C4-2B (cell line): ENCODE measurements at regions not wholly inside any gene's neighbourhood (a gene's known extent, or its start where the extent isn't known, plus 50 kb on each side); places are given as distances from the start of the nearest gene placed in this dataset.

ENCODE experiments used
- ZFX ChIP-seq: fragments of 450-650 bp; IDR thresholded peaks from 2 replicates; pipeline ENCODE4 v1.6.1; 2017
- TF ChIP-seq, protein P1 (sequence below): fragments of 450-650 bp; conservative IDR thresholded peaks from 2 replicates; pipeline ENCODE4 v1.5.1; 2017; ENCODE audit warnings: mild to moderate bottlenecking

GRCh38 chr3:175989161-175989560 is 1130.0 kb downstream of the NAALADL2 start:
- TF ChIP-seq, protein P1, sequence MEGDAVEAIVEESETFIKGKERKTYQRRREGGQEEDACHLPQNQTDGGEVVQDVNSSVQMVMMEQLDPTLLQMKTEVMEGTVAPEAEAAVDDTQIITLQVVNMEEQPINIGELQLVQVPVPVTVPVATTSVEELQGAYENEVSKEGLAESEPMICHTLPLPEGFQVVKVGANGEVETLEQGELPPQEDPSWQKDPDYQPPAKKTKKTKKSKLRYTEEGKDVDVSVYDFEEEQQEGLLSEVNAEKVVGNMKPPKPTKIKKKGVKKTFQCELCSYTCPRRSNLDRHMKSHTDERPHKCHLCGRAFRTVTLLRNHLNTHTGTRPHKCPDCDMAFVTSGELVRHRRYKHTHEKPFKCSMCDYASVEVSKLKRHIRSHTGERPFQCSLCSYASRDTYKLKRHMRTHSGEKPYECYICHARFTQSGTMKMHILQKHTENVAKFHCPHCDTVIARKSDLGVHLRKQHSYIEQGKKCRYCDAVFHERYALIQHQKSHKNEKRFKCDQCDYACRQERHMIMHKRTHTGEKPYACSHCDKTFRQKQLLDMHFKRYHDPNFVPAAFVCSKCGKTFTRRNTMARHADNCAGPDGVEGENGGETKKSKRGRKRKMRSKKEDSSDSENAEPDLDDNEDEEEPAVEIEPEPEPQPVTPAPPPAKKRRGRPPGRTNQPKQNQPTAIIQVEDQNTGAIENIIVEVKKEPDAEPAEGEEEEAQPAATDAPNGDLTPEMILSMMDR, result no peak
- TF ChIP-seq ZFX, result no peak
